ENCODE measurements at regions not wholly inside any gene's neighbourhood (a gene's known extent, or its start where the extent isn't known, plus 50 kb on each side); places are given as distances from the start of the nearest gene placed in this dataset.
"Not testable (repeated sequence)": the region's sequence is repeated elsewhere in the genome, so short reads cannot be mapped to it uniquely, and the experiment has no call there.

DNA sequence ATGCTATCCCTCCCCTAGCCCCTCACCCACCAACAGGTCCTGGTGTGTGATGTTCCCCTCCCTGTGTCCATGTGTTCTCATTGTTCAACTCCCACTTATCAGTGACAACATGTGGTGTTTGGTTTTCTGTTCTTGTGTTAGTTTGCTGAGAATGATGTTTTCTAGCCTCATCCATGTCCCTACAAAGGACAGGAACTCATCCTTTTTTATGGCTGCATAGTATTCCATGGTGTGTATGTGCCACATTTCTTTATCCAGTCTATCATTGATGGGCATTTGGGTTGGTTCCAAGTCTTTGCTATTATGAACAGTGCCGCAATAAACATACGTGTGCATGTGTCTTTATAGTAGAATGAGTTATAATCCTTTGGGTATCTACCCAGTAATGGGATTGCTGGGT lies 120.4 kb upstream of the PODXL start:
- not testable (repeated sequence) for DNase-seq (ENCODE audit: low spot score)

DNA sequence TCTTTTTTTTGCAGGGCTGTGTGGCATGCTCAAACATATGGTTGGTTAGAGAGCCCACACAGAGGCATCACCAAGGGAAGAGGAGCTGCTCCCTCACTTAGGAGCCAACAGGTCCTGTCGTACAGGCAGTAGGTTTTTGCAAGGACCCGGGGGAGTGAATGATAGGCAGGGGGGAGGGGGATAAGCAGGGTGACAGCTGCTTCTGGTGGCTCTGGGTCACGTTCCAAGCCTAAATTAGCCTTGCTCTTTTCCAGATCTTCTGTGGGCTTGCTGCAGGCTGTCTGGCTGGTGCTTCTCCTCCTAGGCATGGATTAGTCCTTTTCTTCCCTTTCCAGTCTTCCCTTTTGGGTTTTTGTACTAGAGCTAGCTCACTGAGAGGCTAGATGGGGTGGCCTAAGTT lies 117.7 kb upstream of the PODXL start:
- no peak for DNase-seq (ENCODE audit: low spot score)

DNA sequence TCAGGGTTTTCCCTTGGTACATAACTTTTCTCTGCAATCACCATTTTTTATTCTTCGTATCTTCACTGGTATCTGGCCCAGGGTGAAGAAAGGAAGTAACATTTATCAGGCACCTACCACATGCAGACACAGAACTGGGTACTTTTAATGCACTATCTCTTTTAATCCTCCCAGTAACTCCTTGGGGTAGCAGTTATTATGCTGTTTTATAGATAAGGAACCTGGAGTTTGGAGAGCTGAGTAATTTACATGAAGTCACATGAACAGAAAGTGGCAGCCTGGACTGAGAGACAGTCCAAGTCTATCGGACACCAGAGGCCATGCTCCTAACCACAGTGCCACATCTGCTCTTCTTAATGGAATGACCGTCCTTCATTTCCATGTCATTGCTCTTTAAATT lies 117.1 kb upstream of the PODXL start:
- DNase-seq (ENCODE audit: low spot score): no peak

DNA sequence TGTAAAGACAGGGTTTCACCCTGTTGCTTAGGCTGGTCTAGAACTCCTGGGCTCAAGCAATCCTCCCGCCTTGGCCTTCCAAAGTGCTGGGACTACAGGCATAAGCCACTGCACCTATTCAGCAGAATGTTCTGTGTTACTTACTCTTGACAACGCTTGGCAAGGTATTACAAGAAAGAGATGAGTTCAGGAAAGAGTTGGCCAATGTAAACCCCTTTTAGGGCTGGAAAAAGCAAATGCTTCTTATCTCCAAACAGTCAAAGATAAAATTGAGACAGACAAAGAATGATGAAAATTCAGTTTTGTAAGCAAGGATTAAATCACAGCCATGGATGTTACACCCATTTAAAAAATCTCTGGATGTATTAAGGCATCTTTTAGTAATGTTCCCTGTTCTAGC lies 114.0 kb upstream of the PODXL start:
- DNase-seq (ENCODE audit: low spot score): no peak

DNA sequence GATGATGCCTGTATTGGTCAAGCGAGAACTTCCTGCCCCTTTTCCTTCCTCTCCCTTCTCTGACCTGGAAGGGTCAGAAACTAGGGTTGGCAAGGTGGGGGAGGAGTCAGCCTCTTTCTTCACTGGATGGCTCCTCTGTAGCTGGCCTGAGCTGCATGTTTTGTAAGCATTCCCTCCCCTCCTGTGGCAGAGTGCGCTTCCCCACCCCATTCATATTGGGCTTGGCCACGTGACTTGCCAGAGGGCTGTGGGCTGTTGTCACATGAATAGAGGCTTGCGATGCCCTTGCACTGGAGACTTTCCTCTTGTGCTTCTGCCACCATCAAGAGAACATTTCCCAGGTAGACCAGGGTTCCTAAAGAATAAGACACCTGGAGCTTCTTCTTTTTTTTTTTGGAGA lies 111.3 kb upstream of the PODXL start:
- DNase-seq (ENCODE audit: low spot score): no peak

DNA sequence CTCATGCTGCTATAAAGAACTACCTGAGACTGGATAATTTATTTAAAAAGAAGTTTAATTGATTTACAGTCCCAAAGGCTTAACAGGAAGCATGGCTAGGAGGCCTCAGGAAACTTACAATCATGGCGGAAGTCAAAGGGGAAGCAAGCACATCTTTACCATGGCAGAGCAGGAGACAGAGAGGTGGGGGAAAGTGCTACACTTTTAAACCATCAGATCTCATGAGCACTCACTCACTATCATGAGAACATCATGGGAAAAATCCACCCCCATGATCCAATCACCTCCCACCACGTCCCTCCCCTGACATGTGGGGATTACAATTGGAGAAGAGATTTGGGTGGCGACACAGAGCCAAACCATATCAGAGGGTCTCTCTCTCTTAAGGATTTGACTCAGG lies 108.6 kb upstream of the PODXL start:
- DNase-seq (ENCODE audit: low spot score): no peak

DNA sequence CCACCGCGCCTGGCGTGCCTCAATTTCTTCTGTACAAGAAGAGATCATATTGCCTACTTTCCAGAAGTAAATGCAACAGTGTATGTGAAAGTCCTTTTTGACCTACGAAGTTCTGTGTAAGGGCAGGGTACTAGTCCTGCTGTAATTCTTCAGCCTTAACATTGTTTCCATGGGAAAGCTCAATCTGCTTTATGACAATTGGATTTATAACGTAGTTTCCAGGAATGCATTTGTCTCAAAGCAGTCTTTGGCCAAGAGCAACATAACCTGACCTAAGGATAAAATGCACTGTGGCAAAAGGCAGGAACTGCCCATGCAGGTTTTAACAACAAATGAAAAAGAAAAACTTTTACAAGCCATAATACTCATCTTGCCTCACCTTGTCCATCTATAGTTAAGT lies 108.1 kb upstream of the PODXL start:
- DNase-seq (ENCODE audit: low spot score): no peak

DNA sequence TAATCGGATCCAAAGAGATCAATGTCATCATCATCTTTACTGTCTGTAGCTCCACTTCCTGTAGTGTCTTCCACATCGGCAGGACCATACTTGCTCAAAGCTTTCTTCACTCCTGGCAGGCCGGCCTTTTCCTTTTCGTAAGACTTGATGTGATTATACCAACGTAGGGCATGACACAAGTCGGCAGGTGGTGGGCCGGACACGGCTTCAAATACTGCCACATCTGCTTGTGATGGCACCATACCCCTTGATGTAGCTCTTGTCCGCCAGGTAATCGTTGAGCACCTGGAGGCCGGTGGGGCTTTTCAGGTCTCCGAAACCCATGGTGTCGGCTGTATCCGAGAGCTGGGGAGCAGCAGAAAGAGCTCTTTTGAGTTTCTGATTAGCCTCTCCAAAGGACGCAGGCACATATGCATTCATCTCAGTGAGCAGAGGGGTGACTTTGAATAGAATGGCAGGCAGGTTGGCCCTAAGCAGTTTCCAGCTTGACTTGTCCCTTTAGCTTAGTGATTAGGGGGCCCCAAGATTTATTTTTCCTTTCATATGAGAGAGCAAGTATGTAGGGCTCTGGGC lies 106.0 kb upstream of the PODXL start:
- not testable (repeated sequence) for DNase-seq (ENCODE audit: low spot score)

DNA sequence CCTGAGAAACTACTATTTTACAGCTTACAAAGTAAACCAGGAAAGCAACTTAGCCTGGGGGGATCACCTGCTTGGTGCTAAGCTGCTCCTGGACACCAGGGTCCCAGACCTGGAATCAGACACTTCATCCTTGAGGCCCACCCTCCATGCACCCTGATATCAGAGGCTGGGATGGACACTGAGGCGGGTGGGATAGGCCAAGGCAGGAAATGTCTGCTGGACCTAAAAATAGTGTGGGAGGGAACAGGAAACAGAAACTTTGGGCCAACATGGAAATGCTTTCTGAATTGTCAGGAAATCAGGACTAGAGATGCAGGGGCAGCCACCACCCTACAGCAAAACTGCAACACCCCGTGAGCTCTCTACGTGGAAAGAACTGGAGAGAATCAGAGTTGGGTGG lies 101.5 kb upstream of the PODXL start:
- DNase-seq (ENCODE audit: low spot score): no peak

DNA sequence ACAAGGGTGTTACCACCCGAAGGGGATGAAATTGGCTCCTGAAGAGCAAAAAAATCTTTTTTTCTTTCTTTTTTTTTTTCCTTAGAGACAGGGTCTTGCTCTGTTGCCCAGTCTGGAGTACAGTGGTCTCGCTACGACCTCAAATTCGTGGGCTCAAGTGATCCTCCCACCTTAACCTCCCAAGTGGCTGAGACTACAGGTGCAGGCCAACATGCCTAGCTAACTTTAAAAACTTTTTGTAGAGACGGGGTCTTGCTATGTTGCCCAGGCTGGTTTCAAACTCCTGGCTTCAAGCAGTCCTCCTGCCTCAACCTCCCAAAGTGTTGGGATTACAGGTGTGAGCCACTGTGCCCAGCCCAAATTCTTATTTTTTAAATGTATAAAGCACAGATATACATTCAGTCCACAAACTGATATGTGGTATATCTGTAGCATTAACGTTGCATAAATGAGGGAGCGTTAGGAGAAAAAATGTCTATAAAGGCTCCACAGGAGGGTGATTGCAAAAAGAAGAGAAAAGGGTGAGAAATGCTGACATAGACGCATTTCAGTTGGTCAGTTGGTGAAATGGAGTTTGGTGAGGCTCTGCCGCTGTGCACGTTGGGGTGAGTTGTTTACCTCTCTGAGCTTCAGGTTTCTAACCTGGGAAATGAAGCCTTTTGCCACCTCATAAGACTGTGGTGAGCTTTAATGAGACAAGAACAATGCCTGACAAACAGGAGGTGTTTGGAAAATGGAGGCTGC lies 100.7 kb upstream of the PODXL start:
- DNase-seq (ENCODE audit: low spot score): no peak

DNA sequence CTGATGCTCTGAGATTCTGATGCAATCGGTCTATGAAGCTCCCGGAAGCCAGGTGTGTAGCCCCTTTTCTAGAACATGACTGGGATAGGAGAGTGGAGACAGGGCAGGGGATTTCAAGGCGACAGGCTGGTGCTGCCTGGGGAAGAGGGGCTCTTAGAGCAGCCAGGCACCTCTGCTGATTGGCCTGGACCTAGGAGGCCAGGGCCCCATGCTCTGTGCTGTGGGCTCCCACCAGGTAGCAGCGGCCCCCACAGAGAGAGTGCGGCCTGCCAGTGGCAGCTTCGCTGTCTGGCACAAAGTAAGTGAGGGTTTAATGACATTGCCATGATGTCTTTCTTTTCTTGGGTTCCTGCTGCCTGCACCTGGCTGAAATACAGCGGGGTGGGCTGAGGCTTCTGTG lies 99.4 kb upstream of the PODXL start:
- no peak for DNase-seq (ENCODE audit: low spot score)

DNA sequence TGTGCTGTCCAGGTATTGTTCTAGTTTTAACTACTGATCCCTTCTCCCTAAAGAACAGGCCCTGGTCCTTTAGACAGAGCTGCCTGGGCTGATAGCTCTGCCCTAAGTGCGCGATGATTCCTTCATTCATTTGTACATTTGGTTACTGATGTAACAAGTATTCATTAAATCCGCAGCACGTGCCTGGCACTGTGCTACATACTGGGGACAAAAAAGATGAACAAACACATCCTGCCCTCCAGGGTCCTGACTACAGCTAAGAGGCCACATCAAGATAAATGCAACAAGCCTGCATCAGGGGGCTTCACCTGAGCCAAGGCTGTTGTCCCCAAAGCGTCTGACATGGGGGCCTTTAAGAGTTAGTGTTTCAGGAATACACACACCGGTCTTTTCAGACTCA lies 99.0 kb upstream of the PODXL start:
- DNase-seq (ENCODE audit: low spot score): no peak

DNA sequence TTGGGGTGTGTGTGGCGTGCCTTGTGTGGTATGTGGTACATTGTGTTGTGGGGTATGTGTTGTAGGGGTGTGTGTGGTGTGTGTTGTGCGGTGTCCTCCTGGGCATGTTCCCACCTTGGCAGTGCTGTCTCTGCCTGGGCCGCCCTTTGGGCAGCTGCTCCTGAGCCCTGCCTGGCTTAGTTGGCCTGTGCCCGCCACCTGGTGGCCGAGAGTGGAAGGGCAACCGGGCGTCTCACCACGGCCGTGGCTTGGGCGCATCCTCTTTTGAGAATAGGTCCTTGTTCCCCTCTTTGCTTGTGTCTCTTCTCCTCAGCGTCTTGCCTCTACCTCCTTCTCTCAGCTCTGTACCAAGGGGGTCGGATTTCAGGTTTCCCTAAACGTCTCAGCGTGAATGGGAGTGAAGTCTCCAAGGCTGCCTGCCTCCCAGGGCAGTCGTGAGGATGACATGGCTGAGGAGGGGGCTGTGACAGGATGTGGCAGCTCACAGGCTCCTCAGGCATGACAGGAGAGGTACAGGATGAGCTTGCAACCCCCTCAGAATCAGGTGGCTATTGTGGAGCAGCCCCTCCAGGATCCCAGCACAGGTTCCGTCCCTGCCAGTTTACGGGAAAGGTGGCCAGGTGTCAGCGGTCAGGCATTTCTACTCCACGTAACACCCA lies 98.4 kb upstream of the PODXL start:
- DNase-seq (ENCODE audit: low spot score): peak; percentile 81

DNA sequence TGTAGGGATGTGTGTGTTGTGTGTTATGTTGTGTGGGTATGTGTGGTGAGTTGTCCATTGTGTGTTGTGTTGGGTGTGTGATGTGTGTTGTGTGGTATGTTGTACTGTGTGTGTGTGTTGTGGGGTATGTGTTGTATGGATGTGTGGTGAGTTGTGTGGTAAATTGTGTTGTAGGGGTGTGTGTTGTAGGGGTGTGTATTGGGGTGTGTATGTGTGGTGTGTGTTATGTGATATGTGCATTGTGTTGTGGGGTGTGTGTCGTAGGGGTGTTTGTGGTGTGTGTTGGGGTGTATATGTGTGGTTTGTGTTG lies 97.8 kb upstream of the PODXL start:
- no peak for DNase-seq (ENCODE audit: low spot score)

DNA sequence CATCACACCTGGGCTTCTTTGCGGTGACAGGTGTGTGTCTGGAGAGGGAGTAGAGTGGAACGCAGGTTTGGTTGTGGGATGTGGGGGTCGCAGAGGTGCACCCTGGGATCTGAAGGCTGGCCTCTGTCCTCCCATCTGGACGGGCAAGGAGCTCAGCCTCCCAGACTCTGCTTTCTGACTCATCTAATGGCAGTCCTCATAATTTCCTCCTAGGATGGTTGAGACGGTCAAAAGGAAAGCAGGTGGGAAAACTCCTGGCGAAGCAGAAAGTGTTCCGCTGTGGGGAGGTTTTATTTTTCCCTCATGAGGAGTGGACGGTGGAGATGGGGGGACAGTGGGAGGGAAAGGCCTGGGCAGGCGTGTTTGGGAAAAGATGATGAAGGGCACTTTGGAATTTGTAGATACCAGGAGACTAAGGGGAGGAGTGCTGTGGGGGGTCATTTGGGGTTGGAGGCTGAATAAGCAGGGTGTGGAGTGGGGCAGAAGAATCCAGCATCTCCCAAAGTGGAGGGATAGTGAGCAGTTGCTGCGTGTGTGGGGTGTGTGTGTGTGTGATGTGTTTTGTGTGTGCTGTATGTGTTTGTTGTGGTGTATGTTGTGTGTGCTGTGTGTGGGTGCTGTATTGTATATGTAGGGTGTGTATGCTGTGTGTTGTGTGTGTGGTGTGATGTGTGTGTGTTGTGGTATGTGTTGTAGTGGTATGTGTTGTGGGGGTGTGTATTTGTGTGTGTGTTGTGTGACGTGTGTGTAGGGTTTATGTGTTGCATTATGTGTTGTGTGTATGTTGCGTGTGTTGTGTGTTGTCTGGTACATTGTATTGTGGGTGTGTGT lies 97.2 kb upstream of the PODXL start:
- no peak for DNase-seq (ENCODE audit: low spot score)

DNA sequence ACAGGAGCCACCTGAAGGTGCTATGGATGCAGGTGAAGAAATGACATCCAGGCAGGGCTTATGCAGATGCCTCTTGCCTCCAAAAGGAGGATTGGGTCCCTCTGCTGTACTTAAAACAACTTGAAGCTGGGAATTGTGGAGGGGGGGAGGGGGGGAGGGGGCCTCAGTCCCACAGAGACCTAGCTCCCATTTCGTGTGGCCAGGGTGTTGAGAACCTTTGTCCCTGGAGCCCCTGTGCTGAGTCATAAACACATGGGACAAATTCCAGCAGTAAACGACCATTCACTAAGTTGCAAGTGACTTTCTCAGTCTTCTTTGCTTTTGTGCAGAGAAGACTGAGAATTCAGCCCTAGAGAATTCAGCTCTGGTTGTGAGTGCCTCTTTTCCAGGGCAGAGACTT lies 96.5 kb upstream of the PODXL start:
- no peak for DNase-seq (ENCODE audit: low spot score)

DNA sequence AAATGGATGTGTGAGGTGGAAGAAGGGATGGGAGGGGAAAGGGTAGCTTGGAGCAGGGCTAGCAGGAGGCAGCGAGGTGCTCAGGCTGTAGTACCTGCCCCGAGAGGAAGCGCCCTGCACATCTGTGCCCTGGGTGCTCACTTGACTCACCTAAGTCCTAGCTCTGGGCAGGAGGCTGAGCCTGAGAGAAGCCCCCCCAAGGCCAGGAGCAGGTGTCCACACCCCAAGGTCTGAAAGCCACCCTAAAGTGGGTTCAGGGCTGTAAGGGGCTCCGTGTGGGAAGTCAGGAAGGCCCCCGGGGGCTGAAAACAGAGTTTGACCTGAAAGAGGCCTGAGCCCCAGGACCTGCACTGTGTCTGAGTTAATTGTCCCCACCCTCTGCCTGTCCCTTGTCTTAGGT lies 95.8 kb upstream of the PODXL start:
- no peak for DNase-seq (ENCODE audit: low spot score)

DNA sequence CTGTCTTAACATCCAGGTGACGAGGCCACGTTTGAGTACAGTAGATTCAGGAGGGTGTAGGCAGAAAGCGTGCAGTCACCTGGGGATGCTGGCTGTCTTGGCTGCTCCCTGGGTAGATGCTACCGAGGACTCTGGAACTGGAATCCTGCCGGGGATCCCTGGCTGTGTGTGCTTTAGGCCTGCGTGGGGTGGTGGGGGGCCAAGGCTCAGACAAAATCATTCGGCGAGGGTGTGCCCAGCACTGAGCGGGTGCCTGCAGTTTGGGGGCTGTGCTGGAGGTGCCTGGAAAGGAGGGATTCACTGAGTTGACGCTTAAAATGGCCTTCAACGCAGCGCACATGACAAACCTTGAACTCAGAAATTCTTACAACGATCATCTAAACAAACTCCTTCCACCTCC lies 93.5 kb upstream of the PODXL start:
- DNase-seq (ENCODE audit: low spot score): no peak

DNA sequence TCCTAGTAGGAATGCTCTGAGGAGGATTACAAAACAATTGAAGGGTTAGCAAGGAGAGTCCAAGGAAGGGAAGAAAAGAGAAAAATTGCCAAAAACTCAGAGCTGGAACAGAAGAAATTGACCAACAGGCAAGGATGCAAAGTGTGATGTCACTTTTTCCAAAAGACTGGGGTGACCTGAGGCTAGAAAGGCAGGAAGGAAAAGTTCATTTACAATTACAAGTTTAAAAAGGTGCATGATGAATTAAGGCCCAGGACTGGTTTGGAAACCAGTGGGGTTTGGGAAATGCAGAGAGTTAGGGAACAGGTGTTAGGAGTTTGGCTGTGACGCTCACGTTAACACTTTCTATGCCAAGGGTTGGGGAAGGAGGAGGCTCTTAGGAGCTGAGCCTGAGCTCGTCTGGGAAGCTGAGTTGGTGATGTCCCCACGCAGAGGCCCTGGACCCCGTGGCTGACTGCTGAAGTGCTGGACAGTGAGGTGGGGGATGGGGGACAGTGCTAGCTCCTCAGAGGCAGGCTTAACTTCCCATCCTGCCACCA lies 92.6 kb upstream of the PODXL start:
- no peak for DNase-seq (ENCODE audit: low spot score)

DNA sequence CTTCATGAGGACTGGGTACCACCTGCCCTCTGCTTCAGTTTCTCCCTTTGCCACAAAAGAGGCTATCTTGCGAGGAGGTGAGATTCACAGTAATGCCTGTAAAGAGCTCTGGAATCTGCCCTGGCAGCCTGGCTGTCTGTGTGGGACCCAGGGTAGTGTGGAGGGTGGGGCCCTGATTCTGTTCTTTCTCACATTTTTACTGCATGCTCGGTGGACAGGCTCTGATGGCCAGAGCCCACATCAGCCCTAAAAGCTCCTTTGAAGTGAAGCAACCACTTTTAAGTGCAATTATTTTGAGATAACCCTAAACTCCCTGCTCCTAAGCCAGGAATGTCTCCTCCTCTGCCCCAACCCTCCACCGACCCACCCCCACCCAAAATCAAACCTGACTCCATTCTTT lies 92.1 kb upstream of the PODXL start:
- no peak for DNase-seq (ENCODE audit: low spot score)

DNA sequence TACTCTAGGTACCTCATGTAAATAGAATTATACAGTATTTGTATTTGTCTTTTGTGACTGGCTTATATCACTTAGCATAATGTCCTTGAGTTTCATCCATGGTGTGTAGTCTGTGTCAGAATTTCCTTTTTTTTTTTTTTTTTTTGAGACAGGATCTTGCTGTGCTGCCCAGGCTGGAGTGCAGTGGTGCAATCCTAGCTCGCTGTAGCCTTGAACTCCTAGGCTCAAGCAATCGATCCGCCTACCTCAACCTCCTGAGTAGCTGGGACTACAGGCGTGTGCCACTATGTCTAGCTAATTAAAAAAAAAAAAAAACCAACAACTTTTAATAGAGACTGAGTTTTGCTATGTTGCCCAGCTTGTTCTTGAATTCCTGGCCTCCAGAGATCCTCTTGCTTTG lies 89.8 kb upstream of the PODXL start:
- no peak for DNase-seq (ENCODE audit: low spot score)

DNA sequence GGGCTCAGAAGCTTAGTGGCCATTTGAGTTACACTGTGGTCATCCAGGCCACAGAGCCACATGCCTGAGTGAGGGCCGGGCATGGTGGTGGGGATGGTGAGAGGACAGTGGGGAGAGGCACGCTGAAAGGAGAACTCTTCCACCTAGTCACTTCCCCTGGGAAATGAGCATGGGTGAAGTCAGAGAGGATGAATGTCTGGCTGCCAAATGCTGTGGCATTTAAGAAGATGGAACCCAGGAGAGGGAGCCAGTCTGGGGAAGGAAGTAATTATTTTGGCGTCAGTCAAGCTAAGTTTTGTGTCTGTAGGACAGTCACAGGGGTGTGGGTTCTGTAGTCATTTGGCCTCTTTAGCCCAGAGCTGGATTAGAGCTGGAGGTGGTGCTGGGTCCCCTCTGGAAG lies 86.0 kb upstream of the PODXL start:
- DNase-seq (ENCODE audit: low spot score): no peak

DNA sequence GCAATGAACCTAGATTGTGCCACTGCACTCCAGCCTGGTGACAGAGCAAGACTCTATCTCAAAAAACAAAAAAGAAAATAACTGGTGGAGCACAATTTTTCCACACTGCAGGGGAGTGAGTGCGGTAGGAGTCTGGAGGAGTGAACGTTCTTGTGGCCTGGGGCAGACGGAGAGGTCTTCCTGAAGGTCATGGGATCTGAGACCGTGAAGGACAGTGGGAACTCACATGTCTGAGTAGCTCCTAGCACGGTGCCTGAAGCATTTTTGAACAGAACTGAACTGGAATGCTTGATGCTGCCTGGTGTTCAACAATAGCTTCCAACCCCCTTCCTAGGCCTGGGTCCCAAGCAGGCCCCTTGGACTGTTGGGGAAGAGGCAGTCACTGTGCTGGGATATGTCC lies 84.3 kb upstream of the PODXL start:
- no peak for DNase-seq (ENCODE audit: low spot score)
